Fibroblast of skin of abdomen (primary cell): ENCODE measurements at regions not wholly inside any gene's neighbourhood (a gene's known extent, or its start where the extent isn't known, plus 50 kb on each side); places are given as distances from the start of the nearest gene placed in this dataset.

Source experiments
- DNase-seq: peaks from one replicate; pipeline ENCODE4 v3.0.0-alpha.2; 2013

- no peak for DNase-seq
Measured at GRCh38 chr14:29299372-29299771, 532.8 kb downstream of the FOXG1 start.

- no peak for DNase-seq
Measured at GRCh38 chr14:29301571-29301970, 535.0 kb downstream of the FOXG1 start.

- DNase-seq = no peak
Measured at GRCh38 chr14:29310210-29310609, 543.6 kb downstream of the FOXG1 start.

- peak; percentile 75 for DNase-seq
Measured at GRCh38 chr14:29310757-29311156, 544.2 kb downstream of the FOXG1 start.

- DNase-seq = no peak
Measured at GRCh38 chr14:29311983-29312382, 545.4 kb downstream of the FOXG1 start.

GRCh38 chr14:29316936-29317335, 550.3 kb downstream of the FOXG1 start:
- DNase-seq = no peak

- DNase-seq = no peak
Measured at GRCh38 chr14:29317423-29317822, 550.8 kb downstream of the FOXG1 start.

- DNase-seq = peak; percentile 47
Measured at GRCh38 chr14:29320286-29320685, 553.7 kb downstream of the FOXG1 start.

GRCh38 chr14:29321646-29322045, 555.1 kb downstream of the FOXG1 start:
- peak; percentile 58 for DNase-seq

GRCh38 chr14:29339494-29340172, 573.0 kb downstream of the FOXG1 start:
- DNase-seq = no peak

GRCh38 chr14:29348504-29348903, 579.1 kb downstream of the PRKD1 start:
- no peak for DNase-seq

GRCh38 chr14:29350496-29350895, 577.2 kb downstream of the PRKD1 start:
- DNase-seq = no peak

GRCh38 chr14:29351996-29352705, 575.5 kb downstream of the PRKD1 start:
- DNase-seq = no peak

- DNase-seq = peak; percentile 4
Measured at GRCh38 chr14:29352706-29353080, 575.0 kb downstream of the PRKD1 start.

- DNase-seq = no peak
Measured at GRCh38 chr14:29353513-29353912, 574.1 kb downstream of the PRKD1 start.

- no peak for DNase-seq
Measured at GRCh38 chr14:29354486-29354885, 573.2 kb downstream of the PRKD1 start.

- DNase-seq = no peak
Measured at GRCh38 chr14:29355331-29355730, 572.3 kb downstream of the PRKD1 start.

GRCh38 chr14:29355846-29356245, 571.8 kb downstream of the PRKD1 start:
- DNase-seq = no peak

- DNase-seq = no peak
Measured at GRCh38 chr14:29360656-29361055, 567.0 kb downstream of the PRKD1 start.

GRCh38 chr14:29370024-29370423, 557.6 kb downstream of the PRKD1 start:
- DNase-seq = no peak

GRCh38 chr14:29376237-29376636, 551.4 kb downstream of the PRKD1 start:
- DNase-seq = no peak

GRCh38 chr14:29380826-29381225, 546.8 kb downstream of the PRKD1 start:
- DNase-seq = no peak

- no peak for DNase-seq
Measured at GRCh38 chr14:29388571-29388970, 539.1 kb downstream of the PRKD1 start.

GRCh38 chr14:29390081-29390832, 537.4 kb downstream of the PRKD1 start:
- no peak for DNase-seq
